GM04503 (cell line): ENCODE measurements at regions not wholly inside any gene's neighbourhood (a gene's known extent, or its start where the extent isn't known, plus 50 kb on each side); places are given as distances from the start of the nearest gene placed in this dataset.

Source experiments
- DNase-seq: peaks from one replicate; pipeline ENCODE4 v3.0.0-alpha.2; 2012; ENCODE audit warnings: low read depth

DNA sequence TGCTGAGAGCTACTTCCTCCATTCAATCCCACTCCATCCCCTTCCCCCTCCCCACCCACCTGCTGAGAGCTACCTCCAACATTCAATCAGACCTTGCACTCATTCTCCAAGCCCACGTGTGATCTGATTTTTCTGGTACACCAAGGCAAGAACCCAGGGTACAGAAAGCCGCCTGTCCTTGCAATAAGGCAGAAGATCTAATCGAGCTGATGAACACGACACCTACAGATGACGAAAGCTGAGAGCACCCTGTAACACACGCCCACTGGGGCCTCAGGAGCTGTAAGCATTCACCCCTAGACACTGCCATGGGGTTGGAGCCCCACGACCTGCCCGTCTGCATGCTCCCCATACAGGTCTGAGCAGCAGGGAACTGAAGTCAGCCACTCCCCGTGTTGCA is 58.3 kb downstream of the TRIML1 start:
- DNase-seq, result no peak

DNA sequence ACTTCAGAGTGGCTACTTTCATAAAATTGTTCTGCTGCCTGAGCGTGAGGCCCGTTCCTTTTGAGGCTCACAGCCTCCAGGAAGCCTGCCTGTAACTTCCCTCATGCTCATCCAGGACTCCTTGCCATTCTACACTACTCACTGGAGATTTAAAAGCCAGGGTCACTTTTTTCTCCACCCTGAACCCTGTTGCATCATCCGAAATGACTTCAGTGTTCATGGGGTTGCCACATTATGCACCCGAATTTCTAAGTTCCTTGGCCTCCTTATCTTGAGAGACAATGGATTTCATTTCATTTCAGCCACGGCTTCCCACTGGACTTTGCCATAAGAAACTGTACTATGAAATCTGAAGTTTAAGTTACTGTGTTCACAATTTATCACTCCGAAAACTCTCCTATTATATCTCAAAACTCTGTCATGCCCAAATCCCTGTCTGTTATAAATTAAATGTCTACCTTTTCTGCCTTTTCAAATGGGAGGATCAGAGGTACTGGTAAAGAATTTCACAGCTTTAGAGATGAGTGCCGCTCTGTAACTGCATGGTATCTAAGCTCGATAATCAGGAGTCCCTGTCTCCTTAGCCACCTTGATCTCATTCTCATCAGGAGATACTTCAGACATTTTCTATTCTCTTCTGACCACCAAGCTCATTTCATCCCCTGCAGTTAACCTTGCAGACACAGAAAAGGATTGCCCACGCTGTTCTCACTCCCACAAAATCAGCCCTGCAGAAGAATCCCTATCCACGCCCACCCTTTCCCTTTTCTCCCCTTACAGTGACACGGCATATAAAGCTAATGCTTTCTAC is 59.9 kb downstream of the TRIML1 start:
- DNase-seq, result no peak

DNA sequence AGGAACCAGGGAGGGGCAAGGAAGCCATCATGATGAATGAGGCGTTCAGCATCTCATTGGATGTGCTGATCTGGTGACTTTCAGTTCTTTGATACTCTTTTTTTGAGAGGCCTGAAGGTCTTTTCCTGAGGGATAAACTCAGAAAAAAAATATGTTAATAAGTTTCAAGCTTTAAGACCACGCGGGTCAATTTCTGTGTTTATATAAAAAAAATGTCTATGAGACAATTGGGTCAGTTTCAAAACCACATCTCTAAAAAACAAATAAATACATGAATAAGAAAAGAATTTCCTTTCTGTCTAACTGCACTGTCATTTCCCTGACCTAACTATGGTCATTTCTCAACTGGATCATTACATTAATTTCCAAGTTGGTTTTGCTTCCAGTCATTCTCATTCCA is 62.6 kb downstream of the TRIML1 start:
- DNase-seq, result no peak

DNA sequence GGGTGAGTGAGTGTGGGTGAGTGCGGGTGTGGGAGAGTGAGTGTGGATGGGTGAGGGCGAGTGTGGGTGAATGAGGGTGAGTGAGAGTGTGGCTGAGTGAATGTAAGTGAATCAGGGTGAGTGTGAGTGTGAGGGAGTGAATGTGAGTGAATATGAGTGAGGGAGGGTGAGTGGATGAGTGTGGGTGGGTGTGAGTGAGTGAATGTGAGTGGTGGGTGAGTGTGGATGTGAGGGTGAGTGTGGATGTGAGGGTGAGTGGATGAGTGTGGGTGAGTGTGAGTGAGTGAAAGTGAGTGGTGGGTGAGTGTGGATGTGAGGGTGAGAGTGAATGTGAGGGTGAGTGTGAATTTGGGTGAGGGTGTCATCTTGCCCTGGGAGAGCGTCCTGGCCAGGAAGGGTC is 67.5 kb downstream of the TRIML1 start:
- DNase-seq, result no peak

DNA sequence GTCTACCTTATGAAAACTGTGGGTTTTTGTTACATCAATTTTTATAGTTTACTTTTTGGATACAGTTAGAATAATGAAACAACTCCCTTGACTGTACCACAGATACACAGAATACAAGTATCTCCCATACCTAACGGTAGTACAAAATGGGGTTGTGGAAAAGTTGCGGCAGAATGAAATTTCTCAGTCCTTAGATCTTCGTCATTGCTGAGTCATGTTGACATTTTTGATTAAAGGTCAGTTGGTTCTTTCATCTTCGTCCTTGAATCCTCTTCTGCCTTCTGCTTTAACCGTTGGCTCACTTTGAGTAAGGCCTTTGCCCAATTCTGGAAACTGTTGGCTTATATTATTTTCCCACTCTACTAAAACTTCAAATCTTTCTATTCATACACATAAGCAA is 75.6 kb downstream of the TRIML1 start:
- no peak for DNase-seq

DNA sequence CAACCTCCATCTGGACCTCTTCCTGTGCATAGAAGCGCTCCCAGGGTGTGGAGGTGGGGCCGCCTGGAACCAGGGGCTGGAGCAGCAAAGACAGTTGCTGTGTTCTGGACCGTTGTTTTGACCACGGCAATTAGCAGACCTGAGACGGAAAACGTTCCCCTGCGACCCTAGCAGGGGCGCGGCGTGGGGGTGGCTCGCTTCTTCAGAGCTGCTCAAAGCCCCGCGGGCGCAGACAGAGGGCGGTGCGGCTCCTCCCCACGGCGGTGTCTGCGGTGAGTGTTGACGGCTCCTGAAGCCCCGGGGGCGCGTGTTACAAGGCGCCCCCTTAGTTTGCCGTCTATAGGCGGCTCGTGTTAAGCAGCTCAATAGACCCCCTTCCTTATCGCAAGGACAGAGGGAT is 79.2 kb downstream of the TRIML1 start:
- no peak for DNase-seq

DNA sequence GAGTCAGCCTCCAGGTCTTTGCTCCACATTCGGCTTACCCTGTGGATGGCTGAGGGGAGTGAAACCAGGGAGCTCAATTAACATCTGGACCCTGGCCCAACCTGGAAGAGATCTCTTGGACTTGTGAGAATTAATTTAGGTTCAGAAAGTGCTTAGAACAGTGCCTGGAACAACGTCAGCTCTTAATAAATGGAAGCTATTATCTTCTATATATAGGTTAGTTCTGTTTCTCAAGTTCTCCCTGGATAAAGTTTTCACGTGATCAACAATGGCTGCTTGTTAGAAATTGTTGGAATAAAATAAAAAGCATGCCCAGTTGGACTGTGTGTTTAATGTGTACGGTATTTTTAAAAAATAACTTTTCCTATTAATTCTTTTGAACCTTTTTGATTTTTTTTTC is 80.8 kb downstream of the TRIML1 start:
- no peak for DNase-seq

DNA sequence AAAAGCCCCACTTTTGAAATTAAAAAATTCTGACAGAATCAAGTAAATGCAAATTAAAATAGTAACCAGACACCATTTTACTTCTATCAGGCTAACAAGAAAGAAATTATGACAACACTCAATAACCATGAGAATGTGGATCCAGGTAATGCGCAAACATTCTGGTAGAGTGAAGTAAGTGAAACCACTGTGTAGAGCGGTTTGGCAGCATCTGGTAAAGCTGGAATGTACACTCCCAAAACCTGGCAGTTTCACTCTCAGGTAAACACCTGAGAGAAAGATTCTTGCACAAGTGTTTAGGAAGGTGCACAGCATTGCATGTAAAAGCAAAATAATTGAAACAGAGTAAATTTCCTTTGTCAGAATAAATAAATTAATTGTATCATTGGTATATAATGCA is 81.8 kb downstream of the TRIML1 start:
- DNase-seq, result no peak

DNA sequence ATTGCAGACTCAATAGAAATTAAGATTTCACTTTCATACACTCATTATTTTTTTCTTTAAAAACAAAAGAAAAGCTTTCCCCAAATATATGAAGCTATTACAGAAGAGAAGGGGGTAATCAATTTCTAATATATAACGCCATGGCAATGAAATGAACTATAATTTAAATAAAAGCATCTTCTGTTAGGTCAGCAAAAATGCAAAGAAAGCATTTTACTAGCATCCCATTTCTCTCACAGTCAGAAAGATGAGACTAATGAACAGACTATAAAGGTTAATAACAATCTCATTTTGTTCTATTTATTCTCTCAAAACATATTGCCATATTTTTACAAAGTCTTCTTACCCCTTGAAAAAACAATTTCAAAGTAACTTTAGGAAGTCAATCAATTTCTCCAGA is 89.0 kb downstream of the TRIML1 start:
- DNase-seq, result no peak

DNA sequence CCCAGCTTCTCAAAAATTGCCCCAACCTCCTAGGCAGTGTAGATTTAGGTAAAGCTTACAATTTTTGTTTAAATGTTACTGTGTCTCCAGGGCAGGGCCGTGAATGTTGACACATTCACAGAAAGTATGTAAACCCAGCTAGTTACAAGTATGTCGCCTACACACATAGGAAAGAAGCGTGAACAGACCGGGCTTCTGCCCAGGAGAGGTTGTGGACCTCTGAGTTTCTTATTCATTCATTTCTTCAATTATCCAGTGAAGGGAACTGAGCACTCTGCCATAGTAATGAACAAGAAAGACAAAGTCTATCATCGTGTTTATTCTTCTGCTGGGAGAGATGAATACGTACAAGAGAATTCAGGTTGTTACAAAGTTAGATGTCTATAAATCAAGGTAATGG is 93.2 kb downstream of the TRIML1 start:
- no peak for DNase-seq

DNA sequence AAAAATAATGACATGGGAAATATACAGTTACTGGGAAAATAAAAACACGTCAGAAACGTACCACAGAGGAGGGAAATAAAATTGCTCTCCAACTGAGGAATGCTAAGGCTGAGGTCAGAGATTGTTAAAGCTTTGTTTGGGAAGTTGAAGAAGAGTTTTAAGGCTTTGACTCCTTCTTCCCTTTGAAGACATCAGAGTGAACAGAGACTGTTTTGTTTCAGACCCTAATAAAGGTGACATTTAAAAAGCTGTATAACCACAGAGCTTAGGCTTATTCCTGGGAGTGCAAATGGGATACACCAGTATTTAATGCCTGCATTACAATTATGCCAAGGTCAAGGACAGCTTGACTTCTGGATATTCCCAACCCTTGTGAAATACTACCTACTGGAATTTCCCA is 102.8 kb downstream of the TRIML1 start:
- no peak for DNase-seq

DNA sequence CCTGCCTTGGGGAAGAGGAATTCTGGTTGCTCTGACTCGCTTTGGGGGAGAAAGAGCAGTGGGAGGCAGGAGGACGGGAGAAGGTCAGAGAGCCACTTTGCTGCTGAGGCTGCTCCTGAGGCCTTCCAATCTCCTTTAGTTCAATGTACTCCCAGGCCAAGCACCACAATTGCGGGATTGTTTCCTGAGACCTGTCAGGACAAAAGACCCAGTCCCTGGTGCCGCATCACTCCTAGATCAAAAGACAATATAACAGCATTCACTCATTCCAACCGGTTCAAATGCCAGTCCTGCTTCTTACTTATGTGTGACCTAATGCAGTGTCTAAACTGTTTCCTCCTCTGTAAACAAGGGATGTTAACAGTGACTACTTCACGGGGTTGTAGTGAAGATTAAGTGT is 106.4 kb downstream of the TRIML1 start:
- DNase-seq, result no peak

DNA sequence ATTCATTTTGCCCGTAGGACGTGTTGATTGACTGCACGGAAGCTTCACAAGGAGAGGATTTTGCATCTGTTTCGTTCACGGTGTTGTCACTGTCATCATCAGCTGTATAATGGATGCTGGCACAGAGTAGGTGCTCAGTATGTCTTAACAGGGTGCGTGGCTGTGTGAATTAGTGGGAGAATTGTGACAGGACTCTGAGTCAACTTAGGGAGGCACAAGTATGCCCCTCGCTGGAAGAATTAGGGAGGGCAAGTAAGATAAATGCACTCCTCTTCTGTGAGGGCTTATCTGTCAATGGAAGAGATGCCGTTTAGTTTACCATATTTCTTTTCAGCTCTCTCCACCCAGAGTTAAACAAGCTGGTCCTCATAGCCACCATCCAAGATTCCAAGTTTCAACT is 107.2 kb downstream of the TRIML1 start:
- DNase-seq, result no peak

DNA sequence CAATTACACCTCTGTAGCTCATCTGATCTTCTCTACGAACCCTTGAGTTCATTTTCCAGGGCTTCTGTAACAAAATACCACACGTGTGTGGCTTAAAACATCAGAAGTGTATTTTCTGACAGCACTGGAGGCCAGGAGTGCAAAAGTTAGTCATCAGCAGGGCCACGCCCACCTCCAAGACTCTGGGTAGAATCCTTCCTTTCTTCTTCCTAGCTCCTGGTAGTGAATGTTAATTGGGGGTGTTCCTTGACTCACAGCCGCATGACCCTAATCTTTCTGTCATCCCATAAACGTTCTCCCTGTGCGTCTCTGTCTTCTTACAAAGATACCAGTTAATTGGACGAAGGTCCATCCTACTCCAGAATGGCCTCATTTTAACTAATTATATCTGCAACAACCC is 115.0 kb downstream of the TRIML1 start:
- DNase-seq, result no peak

DNA sequence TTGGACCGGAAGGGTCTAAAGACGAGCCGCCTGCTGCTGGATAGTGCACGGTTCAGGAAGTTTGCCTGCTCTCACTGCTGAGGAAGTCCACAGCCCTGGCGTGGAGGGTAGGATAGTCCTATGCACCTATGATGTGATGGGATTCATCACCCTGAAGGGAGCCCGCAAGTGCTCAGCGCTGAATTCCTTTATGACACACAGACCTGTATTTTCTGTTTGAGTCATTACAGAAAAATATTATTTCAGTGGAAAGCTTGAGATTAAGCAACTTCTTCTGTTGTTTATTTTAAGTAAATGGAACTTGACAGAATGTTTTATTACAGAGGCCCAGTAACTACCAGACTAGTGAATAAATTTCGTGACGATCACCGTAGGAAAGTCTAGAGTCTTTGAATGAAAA is 123.2 kb downstream of the TRIML1 start:
- DNase-seq, result peak; percentile 1

DNA sequence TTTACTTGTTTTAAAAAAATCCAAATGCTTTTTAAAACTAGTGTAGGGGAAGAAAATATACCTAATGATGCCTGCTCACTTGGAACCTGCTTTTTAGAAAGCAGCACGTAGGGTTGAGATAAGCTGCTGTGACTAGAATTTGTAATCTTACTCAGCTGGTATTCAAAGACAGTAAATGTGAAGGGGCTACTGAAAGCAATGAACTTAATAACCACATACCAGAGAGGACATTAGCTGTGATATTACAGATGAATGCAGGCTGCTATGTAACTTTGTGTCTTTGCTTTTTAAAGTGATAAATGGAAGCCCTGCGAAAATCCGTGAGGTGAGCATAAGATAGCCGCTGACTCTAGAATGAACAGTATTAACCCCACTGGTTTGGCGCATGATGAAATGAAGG is 124.1 kb downstream of the TRIML1 start:
- DNase-seq, result no peak

DNA sequence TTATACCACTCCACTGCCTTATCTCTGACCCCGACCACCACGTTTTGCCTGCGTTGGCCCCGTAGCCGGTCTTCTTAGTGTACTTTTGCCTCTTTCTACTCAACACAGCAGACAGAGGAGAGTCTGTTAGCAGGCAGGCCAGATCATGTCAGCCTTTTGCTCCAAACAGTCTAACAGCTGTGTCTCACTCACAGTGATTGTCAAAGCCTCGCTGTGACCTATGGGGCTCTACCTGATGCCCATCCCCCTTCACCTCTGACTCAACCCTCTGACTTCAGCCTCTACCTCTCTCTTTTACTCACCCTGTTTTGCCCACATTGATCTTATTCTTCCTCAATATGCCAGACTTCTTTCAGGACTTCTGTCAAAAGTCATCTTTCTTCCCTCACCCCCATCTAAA is 127.1 kb downstream of the TRIML1 start:
- DNase-seq, result no peak

DNA sequence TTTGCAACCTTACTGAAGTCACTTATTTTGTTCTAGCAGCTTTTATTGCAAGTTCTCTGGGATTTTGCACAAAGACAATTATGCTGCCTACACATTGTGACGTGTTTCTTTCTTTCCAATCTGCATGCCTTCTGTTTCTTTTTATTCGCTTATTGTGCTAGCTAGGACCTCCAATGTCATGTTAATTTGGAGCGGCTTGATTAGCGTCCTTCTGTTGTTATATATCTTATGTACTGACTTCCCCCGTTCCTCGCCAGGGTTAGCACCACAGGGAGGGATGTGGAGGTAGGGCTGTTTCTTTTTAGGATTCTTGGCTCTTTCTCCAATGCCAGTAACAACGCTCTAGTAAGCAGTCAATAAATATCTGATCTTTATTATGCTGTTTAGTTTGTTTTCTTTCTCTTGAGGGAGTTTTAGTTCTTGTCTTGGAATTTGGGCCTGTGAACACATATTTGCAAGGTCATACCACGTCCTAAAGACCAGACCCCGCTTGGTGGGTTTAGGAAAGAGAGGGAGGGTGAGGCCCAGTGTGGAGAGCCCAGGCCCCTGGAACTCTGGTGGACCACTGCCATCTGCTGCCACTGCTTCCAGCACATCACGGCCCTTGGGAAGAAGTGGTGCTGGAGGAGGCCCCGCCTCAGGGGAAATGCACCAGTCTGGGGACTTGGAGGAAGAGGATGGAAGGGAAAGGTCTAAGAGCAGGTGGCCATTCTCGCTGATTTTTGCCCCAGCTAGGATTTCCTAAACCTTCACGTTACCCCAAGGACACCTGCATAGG is 129.1 kb downstream of the TRIML1 start:
- DNase-seq, result no peak

DNA sequence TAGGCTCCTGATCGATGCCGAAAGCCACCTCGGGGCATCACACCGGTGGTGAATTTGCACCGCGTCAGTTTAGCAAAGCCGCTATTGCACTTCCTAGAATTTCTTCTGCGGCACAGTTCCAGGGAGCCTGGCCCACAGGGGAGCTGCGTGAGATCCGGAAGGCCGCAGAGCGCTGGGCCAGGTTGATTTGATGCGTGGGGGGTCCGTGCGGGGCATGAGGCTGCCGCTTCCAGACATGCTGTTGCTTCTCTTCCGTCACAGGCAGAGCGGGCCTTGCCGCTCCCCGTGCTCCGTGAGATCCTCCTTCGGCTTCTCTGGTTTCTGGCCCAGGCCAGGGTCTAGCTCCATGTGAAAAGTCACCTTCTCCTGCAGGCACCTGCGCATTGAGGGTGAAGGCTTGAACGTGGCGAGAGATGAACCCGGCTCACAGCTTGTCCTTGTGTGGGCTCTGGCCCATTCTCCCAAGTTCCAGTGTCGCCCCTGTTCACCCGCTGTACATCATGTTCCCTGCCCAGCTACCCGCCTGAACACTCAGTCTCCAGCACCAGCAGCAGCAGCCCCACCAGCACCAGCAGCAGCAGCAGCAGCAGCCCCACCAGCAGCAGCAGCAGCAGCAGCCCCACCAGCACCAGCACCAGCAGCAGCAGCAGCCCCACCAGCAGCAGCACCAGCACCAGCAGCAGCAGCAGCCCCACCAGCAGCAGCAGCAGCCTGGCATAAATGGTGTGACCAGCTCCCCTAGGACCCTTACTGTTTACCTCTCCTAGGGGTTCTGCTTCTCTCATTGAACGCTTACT is 131.2 kb downstream of the TRIML1 start:
- DNase-seq, result no peak

DNA sequence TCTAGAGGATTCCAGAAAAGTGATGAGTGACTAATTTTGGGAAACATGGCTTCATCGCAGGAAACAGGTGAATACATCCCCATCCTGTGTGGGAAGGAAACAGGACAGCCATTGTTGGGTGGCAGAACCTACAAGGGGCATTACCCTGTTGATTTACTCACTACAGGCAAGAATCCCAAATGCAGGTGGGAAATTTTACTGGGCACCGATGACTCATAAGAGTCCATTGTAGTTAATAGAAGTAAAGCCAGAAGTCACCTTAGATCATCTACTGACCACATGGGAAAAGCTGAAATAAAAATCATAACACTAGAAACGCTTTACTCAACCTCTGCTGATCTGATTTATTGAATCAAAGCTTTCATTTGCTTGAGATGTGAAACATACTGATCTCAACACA is 136.4 kb downstream of the TRIML1 start:
- no peak for DNase-seq

DNA sequence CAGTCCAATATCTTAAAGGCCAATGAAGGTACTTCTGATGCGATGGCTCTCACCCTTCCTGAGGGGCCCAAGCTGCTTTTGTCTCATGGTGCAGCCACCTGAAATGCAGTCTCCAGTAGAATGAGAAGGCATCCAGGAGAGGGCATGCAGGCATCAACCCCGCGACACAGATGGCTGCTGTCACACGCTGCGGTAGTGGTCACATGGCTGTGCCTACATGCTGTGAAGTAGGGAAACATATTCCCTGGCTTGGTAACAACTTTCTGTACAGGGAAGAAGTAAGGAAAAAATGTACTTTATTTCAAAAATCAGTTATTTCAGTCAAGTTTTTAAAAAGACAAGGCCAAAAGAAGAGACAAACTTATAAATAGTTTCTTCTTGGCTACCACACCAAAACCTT is 139.9 kb downstream of the TRIML1 start:
- no peak for DNase-seq

DNA sequence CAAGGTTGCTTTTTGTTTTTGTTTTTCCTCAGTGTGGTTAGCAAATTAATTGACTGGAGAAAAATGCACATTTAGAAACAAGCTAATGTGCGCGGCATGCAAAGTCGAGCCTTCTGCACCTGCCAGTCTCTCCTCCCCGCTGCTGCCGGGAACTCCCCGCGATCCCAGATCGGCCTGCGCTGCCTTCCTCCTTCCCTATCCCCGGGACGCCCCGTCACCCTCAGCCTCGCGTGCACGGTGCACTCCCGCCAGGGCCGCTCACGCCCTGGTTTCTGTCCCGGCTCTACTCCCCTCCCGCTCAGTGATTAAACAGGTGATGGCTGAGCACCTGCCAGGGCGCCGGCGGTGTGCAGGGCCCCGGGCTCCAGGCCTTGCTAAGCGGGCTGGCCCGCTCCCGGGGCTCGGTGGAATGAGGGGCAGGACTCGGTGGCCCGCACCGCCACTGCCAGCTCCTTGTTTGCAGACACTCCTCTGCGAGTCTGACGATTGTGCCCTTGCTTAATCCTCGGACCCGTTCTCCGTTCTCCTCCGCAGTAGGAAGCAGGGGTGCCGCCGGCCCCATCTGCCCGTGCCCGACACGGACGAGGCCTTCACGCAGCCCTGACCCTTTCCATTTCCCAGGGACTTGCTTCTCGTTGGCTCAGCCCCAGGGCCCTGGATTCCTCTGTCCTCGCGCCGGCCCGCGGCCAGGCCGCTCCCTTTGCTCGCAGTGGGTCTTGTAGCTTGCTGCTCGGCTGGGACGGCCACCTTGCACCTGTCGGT is 143.4 kb downstream of the TRIML1 start:
- no peak for DNase-seq
